ENCODE measurements at regions not wholly inside any gene's neighbourhood (a gene's known extent, or its start where the extent isn't known, plus 50 kb on each side); places are given as distances from the start of the nearest gene placed in this dataset.

- no CpG with 5 or more reads among the region's 3 CpGs for WGBS, 2 donors (ENCODE audit: extremely low coverage in 2 of 2, insufficient read length in 2 of 2, insufficient replicate concordance in 1 of 2)
- Histone ChIP-seq H3K23ac (ENCODE audit: low read depth, low read length, poor library complexity) (no peak overlapping the region), H3K27ac (replicated peaks; ENCODE audit: low read length) (no peak overlapping the region), H3K79me1 (ENCODE audit: low read depth, low read length) (no peaks in the 10 kb centered on the region), H3K9me3 (replicated peaks in 1 of 2; ENCODE audit: control insufficient read depth in 2 of 2, insufficient read depth in 1 of 2, low read depth in 1 of 2, low read length in 2 of 2) (peaks cover 0 to under 1% of the 10 kb centered on the region in 2 donors), H4K8ac (ENCODE audit: low read depth, low read length) (no peak overlapping the region), H2BK120ac (ENCODE audit: low read depth, low read length) (no peak overlapping the region), H3K27me3 (ENCODE audit: control insufficient read depth in 3 of 3, insufficient read depth in 3 of 3, low read depth in 1 of 3, low read length in 3 of 3) (no peaks in the 10 kb centered on the region), H3K4me3 (ENCODE audit: low read length in 2 of 2) (no peak overlapping the region), H3K4me2 (ENCODE audit: insufficient read depth, low read length, poor library complexity, severe bottlenecking) (no peak overlapping the region), H4K91ac (ENCODE audit: low read depth, low read length, poor library complexity) (no peak overlapping the region), H3K36me3 (replicated peaks in 1 of 2; ENCODE audit: control insufficient read depth in 2 of 2, insufficient read depth in 2 of 2, low read length in 2 of 2) (no peaks in the 10 kb centered on the region), H3K4me1 (ENCODE audit: control insufficient read depth in 2 of 2, insufficient read depth in 1 of 2, low read depth in 1 of 2, low read length in 2 of 2) (no peaks in the 10 kb centered on the region), H3K18ac (ENCODE audit: low read length) (no peak overlapping the region), H3K4ac (ENCODE audit: low read length) (no peak overlapping the region), H2AFZ (ENCODE audit: low read length) (peak overlapping the region; percentile 40), H2BK12ac (ENCODE audit: low read length) (no peak overlapping the region), H3K14ac (ENCODE audit: low read length) (no peak overlapping the region), H2BK5ac (ENCODE audit: low read length) (no peak overlapping the region), H3K9ac (ENCODE audit: low read depth, low read length, poor library complexity) (no peak overlapping the region), H2AK5ac (ENCODE audit: low read depth, low read length) (no peak overlapping the region), H2BK15ac (ENCODE audit: low read length) (no peak overlapping the region)
- no peak for DNase-seq (ENCODE audit: low spot score)
These were observed 850.3 kb upstream of the FOXG1 start for GRCh38 chr14:27916326-27916725.

GRCh38 chr14:27917896-27918295 is 848.7 kb upstream of the FOXG1 start:
- H2BK120ac ChIP-seq (ENCODE audit: low read depth, low read length) = no peak overlapping the region
- no peak overlapping the region for H3K4me2 ChIP-seq (ENCODE audit: insufficient read depth, low read length, poor library complexity, severe bottlenecking)
- H3K9ac ChIP-seq (ENCODE audit: low read depth, low read length, poor library complexity) = no peak overlapping the region
- no peak overlapping the region for H2BK15ac ChIP-seq (ENCODE audit: low read length)
- H4K8ac ChIP-seq (ENCODE audit: low read depth, low read length) = no peak overlapping the region
- peak overlapping the region; percentile 81 for H2AFZ ChIP-seq (ENCODE audit: low read length)
- H3K4ac ChIP-seq (ENCODE audit: low read length) = no peak overlapping the region
- peaks cover 0 to 3% of the 10 kb centered on the region in 2 donors for H3K9me3 ChIP-seq (replicated peaks in 1 of 2; ENCODE audit: control insufficient read depth in 2 of 2, insufficient read depth in 1 of 2, low read depth in 1 of 2, low read length in 2 of 2)
- H3K36me3 ChIP-seq (replicated peaks in 1 of 2; ENCODE audit: control insufficient read depth in 2 of 2, insufficient read depth in 2 of 2, low read length in 2 of 2) = no peaks in the 10 kb centered on the region
- no peaks in the 10 kb centered on the region for H3K4me1 ChIP-seq (ENCODE audit: control insufficient read depth in 2 of 2, insufficient read depth in 1 of 2, low read depth in 1 of 2, low read length in 2 of 2)
- WGBS, 2 donors (ENCODE audit: extremely low coverage in 2 of 2, insufficient read length in 2 of 2, insufficient replicate concordance in 1 of 2) = no CpG with 5 or more reads among the region's 3 CpGs
- no peak overlapping the region for H3K27ac ChIP-seq (replicated peaks; ENCODE audit: low read length)
- H2AK5ac ChIP-seq (ENCODE audit: low read depth, low read length) = no peak overlapping the region
- no peak overlapping the region for H3K23ac ChIP-seq (ENCODE audit: low read depth, low read length, poor library complexity)
- no peak overlapping the region for H2BK5ac ChIP-seq (ENCODE audit: low read length)
- no peak overlapping the region for H3K18ac ChIP-seq (ENCODE audit: low read length)
- H2BK12ac ChIP-seq (ENCODE audit: low read length) = no peak overlapping the region
- no peaks in the 10 kb centered on the region for H3K27me3 ChIP-seq (ENCODE audit: control insufficient read depth in 3 of 3, insufficient read depth in 3 of 3, low read depth in 1 of 3, low read length in 3 of 3)
- no peak for DNase-seq (ENCODE audit: low spot score)
- no peak overlapping the region for H4K91ac ChIP-seq (ENCODE audit: low read depth, low read length, poor library complexity)
- no peak overlapping the region for H3K14ac ChIP-seq (ENCODE audit: low read length)
- H3K4me3 ChIP-seq (ENCODE audit: low read length in 2 of 2) = no peak overlapping the region
- H3K79me1 ChIP-seq (ENCODE audit: low read depth, low read length) = no peaks in the 10 kb centered on the region

DNA sequence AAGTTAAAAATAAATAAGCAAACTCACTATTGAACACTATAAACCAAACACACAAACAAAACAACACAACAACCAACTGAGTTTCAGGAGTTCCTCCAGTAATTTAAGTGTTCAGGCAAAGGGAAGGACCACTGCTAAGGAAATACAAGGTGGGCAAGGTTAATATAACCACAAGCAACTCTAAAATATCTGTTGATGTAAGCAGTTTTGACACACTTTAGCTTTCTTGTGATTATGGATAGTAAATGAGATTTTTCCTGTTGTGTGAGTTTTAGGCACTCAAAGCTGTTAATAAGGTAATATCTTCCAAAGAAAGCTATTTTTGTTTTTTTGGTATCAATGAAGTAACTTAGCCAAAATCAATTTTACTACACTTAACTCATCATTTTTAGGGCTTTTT is 839.1 kb upstream of the FOXG1 start:
- Histone ChIP-seq H2BK120ac (ENCODE audit: low read depth, low read length) (no peak overlapping the region), H3K4me2 (ENCODE audit: insufficient read depth, low read length, poor library complexity, severe bottlenecking) (no peak overlapping the region)

GRCh38 chr14:27929797-27930347 is 836.7 kb upstream of the FOXG1 start:
- Histone ChIP-seq H4K91ac (ENCODE audit: low read depth, low read length, poor library complexity) (no peak overlapping the region), H3K27ac (replicated peaks; ENCODE audit: low read length) (no peak overlapping the region), H3K36me3 (replicated peaks in 1 of 2; ENCODE audit: control insufficient read depth in 2 of 2, insufficient read depth in 2 of 2, low read length in 2 of 2) (no peaks in the 10 kb centered on the region), H4K8ac (ENCODE audit: low read depth, low read length) (no peak overlapping the region), H3K9ac (ENCODE audit: low read depth, low read length, poor library complexity) (no peak overlapping the region), H2AK5ac (ENCODE audit: low read depth, low read length) (no peak overlapping the region), H3K18ac (ENCODE audit: low read length) (no peak overlapping the region), H2BK12ac (ENCODE audit: low read length) (no peak overlapping the region), H3K79me1 (ENCODE audit: low read depth, low read length) (no peaks in the 10 kb centered on the region), H2BK5ac (ENCODE audit: low read length) (no peak overlapping the region), H3K23ac (ENCODE audit: low read depth, low read length, poor library complexity) (no peak overlapping the region), H3K4me3 (ENCODE audit: low read length in 2 of 2) (no peak overlapping the region), H3K27me3 (ENCODE audit: control insufficient read depth in 3 of 3, insufficient read depth in 3 of 3, low read depth in 1 of 3, low read length in 3 of 3) (no peaks in the 10 kb centered on the region), H2BK15ac (ENCODE audit: low read length) (no peak overlapping the region), H3K14ac (ENCODE audit: low read length) (no peak overlapping the region), H3K9me3 (replicated peaks in 1 of 2; ENCODE audit: control insufficient read depth in 2 of 2, insufficient read depth in 1 of 2, low read depth in 1 of 2, low read length in 2 of 2) (no peaks in the 10 kb centered on the region), H3K4me1 (ENCODE audit: control insufficient read depth in 2 of 2, insufficient read depth in 1 of 2, low read depth in 1 of 2, low read length in 2 of 2) (peaks cover 0 to 2% of the 10 kb centered on the region in 2 donors), H3K4me2 (ENCODE audit: insufficient read depth, low read length, poor library complexity, severe bottlenecking) (no peak overlapping the region), H2AFZ (ENCODE audit: low read length) (peak overlapping the region; percentile 46), H3K4ac (ENCODE audit: low read length) (no peak overlapping the region), H2BK120ac (ENCODE audit: low read depth, low read length) (no peak overlapping the region)
- no peak for DNase-seq (ENCODE audit: low spot score)
- WGBS, 2 donors (ENCODE audit: extremely low coverage in 2 of 2, insufficient read length in 2 of 2, insufficient replicate concordance in 1 of 2) = no CpG with 5 or more reads among the region's 1 CpG

More for the DNA sequence above, 839.1 kb upstream of the FOXG1 start:
- Histone ChIP-seq H3K9me3 (replicated peaks in 1 of 2; ENCODE audit: control insufficient read depth in 2 of 2, insufficient read depth in 1 of 2, low read depth in 1 of 2, low read length in 2 of 2) (no peaks in the 10 kb centered on the region), H3K27me3 (ENCODE audit: control insufficient read depth in 3 of 3, insufficient read depth in 3 of 3, low read depth in 1 of 3, low read length in 3 of 3) (no peaks in the 10 kb centered on the region), H3K27ac (replicated peaks; ENCODE audit: low read length) (no peak overlapping the region), H3K14ac (ENCODE audit: low read length) (no peak overlapping the region), H2BK15ac (ENCODE audit: low read length) (no peak overlapping the region), H4K91ac (ENCODE audit: low read depth, low read length, poor library complexity) (no peak overlapping the region), H2AFZ (ENCODE audit: low read length) (no peak overlapping the region), H4K8ac (ENCODE audit: low read depth, low read length) (no peak overlapping the region), H3K79me1 (ENCODE audit: low read depth, low read length) (no peaks in the 10 kb centered on the region), H2BK12ac (ENCODE audit: low read length) (no peak overlapping the region), H3K36me3 (replicated peaks in 1 of 2; ENCODE audit: control insufficient read depth in 2 of 2, insufficient read depth in 2 of 2, low read length in 2 of 2) (no peaks in the 10 kb centered on the region), H2BK5ac (ENCODE audit: low read length) (no peak overlapping the region), H3K18ac (ENCODE audit: low read length) (no peak overlapping the region), H3K4ac (ENCODE audit: low read length) (no peak overlapping the region), H3K23ac (ENCODE audit: low read depth, low read length, poor library complexity) (no peak overlapping the region), H3K9ac (ENCODE audit: low read depth, low read length, poor library complexity) (no peak overlapping the region), H3K4me1 (ENCODE audit: control insufficient read depth in 2 of 2, insufficient read depth in 1 of 2, low read depth in 1 of 2, low read length in 2 of 2) (peaks cover 0 to 4% of the 10 kb centered on the region in 2 donors), H2AK5ac (ENCODE audit: low read depth, low read length) (no peak overlapping the region), H3K4me3 (ENCODE audit: low read length in 2 of 2) (no peak overlapping the region)
- DNase-seq (ENCODE audit: low spot score) = no peak

All from neuronal stem cell (in vitro differentiated cells).